Liver (tissue), 8 donors: ENCODE measurements at regions not wholly inside any gene's neighbourhood (a gene's known extent, or its start where the extent isn't known, plus 50 kb on each side); places are given as distances from the start of the nearest gene placed in this dataset.

Source experiments
- DNase-seq: peaks from one replicate; pipeline ENCODE4 v3.0.0-alpha.2; 2017; ENCODE audit warnings: low spot score
- H3K27ac ChIP-seq, 2 donors: one replicate each; pipeline ENCODE4 v1.7.0; 2013; ENCODE audit warnings: inconsistent platforms in 2 of 2, low read length in 2 of 2, control low read depth in 1 of 2, low read depth in 1 of 2, mild to moderate bottlenecking in 1 of 2
- H3K27me3 ChIP-seq, 4 donors: one replicate each; pipeline versions ENCODE4 v1.6.1 to v1.7.0; 2013; ENCODE audit warnings: low read length in 3 of 4, inconsistent platforms in 1 of 4, mild to moderate bottlenecking in 1 of 4, moderate library complexity in 1 of 4; ENCODE audit not compliant: control insufficient read depth in 4 of 4, insufficient read depth in 4 of 4
- H3K36me3 ChIP-seq, 4 donors: one replicate each; pipeline versions ENCODE4 v1.6.1 to v1.7.0; 2013; ENCODE audit warnings: low read length in 3 of 4, mild to moderate bottlenecking in 3 of 4, low read depth in 1 of 4, moderate library complexity in 1 of 4; ENCODE audit not compliant: control insufficient read depth in 4 of 4, insufficient read depth in 3 of 4
- H3K4me1 ChIP-seq, 4 donors: one replicate each; pipeline versions ENCODE4 v1.6.1 to v1.7.0; 2013; ENCODE audit warnings: low read length in 3 of 4, mild to moderate bottlenecking in 3 of 4, moderate library complexity in 1 of 4; ENCODE audit not compliant: control insufficient read depth in 4 of 4, insufficient read depth in 4 of 4
- H3K4me3 ChIP-seq, 3 donors: one replicate each; pipeline versions ENCODE4 v1.6.1 to v1.7.0; 2013; ENCODE audit warnings: low read length in 3 of 3, control low read depth in 1 of 3, low read depth in 1 of 3, mild to moderate bottlenecking in 1 of 3
- H3K9ac ChIP-seq, 2 donors: one replicate each; pipeline ENCODE4 v1.7.0; 2013; ENCODE audit warnings: low read length in 2 of 2, mild to moderate bottlenecking in 2 of 2, moderate library complexity in 2 of 2, control low read depth in 1 of 2, low read depth in 1 of 2
- H3K9me3 ChIP-seq, 4 donors: one replicate each; pipeline versions ENCODE4 v1.6.1 to v1.7.0; 2013; ENCODE audit warnings: low read length in 3 of 4; ENCODE audit not compliant: control insufficient read depth in 4 of 4
- ATF3 ChIP-seq: IDR thresholded peaks from 2 replicates; pipeline ENCODE4 v1.6.1; 2016; ENCODE audit warnings: antibody characterized with exemption
- CTCF ChIP-seq: fragments of 150-350 bp; IDR thresholded peaks from 2 replicates; pipeline ENCODE4 v1.5.1; 2017; ENCODE audit warnings: improper control_type of control experiment, low read depth, low read length; ENCODE audit not compliant: missing input control
- EGR1 ChIP-seq, 2 donors: IDR thresholded peaks; 2 replicates each; pipeline ENCODE4 v1.6.1; 2016 to 2018; ENCODE audit warnings: antibody characterized with exemption in 2 of 2, low read depth in 2 of 2
- FOXA1 ChIP-seq: IDR thresholded peaks from 2 replicates; pipeline ENCODE4 v1.6.1; 2016; ENCODE audit warnings: antibody characterized with exemption
- FOXA2 ChIP-seq: IDR thresholded peaks from 2 replicates; pipeline ENCODE4 v1.6.1; 2016; ENCODE audit warnings: antibody characterized with exemption
- HNF4A ChIP-seq, 2 donors: conservative IDR thresholded peaks; 2 replicates each; pipeline ENCODE4 v1.6.1; 2016; ENCODE audit warnings: antibody characterized with exemption in 2 of 2, mild to moderate bottlenecking in 2 of 2
- HNF4G ChIP-seq: IDR thresholded peaks from 2 replicates; pipeline ENCODE4 v1.6.1; 2016; ENCODE audit warnings: antibody characterized with exemption
- NR2F2 ChIP-seq: IDR thresholded peaks from 2 replicates; pipeline ENCODE4 v1.6.1; 2016; ENCODE audit warnings: antibody characterized with exemption
- REST ChIP-seq: IDR thresholded peaks from 2 replicates; pipeline ENCODE4 v1.6.1; 2016; ENCODE audit warnings: antibody characterized with exemption, mild to moderate bottlenecking
- RXRA ChIP-seq, 2 donors: IDR thresholded peaks; 2 replicates each; pipeline ENCODE4 v1.6.1; 2017 to 2018; ENCODE audit warnings: antibody characterized with exemption in 2 of 2, mild to moderate bottlenecking in 1 of 2
- SP1 ChIP-seq: IDR thresholded peaks from 2 replicates; pipeline ENCODE4 v1.6.1; 2018; ENCODE audit warnings: antibody characterized with exemption, mild to moderate bottlenecking
- TAF1 ChIP-seq: conservative IDR thresholded peaks from 2 replicates; pipeline ENCODE4 v1.6.1; 2016; ENCODE audit warnings: antibody characterized with exemption, mild to moderate bottlenecking
- ZBTB33 ChIP-seq: IDR thresholded peaks from 2 replicates; pipeline ENCODE4 v1.6.1; 2016; ENCODE audit warnings: antibody characterized with exemption
- WGBS: extraction: QIAGEN DNeasy Blood & Tissue Kit; methylation state at CpG from one replicate; pipeline ENCODE4 v1.1.7; 2013; 5-methylcytosine and 5-hydroxymethylcytosine counted together
- donor health status: healthy.
- donor health status: healthy.
- donor health status: healthy.
- donor health status: healthy.
- donor health status: healthy.

- H3K9me3 ChIP-seq: no peaks in the 10 kb centered on the region
- H3K27me3 ChIP-seq: no peaks in the 10 kb centered on the region
- H3K4me3 ChIP-seq: no peak overlapping the region
- H3K4me1 ChIP-seq: peaks cover 22 to 86% (median 73%) of the 10 kb centered on the region in 4 donors
- WGBS: 81% methylated on average over 23 of the region's 23 CpGs
- H3K27ac ChIP-seq: no peak overlapping the region
- no peak for TF ChIP-seq CTCF
- no peak for TF ChIP-seq ZBTB33
- TF ChIP-seq NR2F2: no peak
- TF ChIP-seq FOXA1: no peak
- no peak for TF ChIP-seq FOXA2
- no peak for TF ChIP-seq EGR1 (IDR thresholded peaks at IDR 0.05; ENCODE audit: low read depth in 2 of 2)
- no peak for TF ChIP-seq REST
- TF ChIP-seq ATF3: no peak
- no peak for TF ChIP-seq HNF4A (conservative IDR thresholded peaks at IDR 0.05)
- TF ChIP-seq TAF1: no peak
- no peak for TF ChIP-seq RXRA (IDR thresholded peaks at IDR 0.05)
- TF ChIP-seq HNF4G: no peak
- no peak overlapping the region for H3K9ac ChIP-seq
- no peak for DNase-seq
- no peaks in the 10 kb centered on the region for H3K36me3 ChIP-seq
Measured at GRCh38 chr16:85170590-85171003, 58.3 kb upstream of the CIBAR2 start.

- H3K27me3 ChIP-seq: no peaks in the 10 kb centered on the region
- peak overlapping the region; percentile 25 to 56 for H3K27ac ChIP-seq
- TF ChIP-seq SP1: no peak
- no peak for TF ChIP-seq FOXA1
- H3K9me3 ChIP-seq: no peaks in the 10 kb centered on the region
- peaks cover 22 to 86% (median 72%) of the 10 kb centered on the region in 4 donors for H3K4me1 ChIP-seq
- WGBS: 92% methylated on average over 44 of the region's 44 CpGs
- DNase-seq: no peak
- no peak overlapping the region for H3K4me3 ChIP-seq
- no peaks in the 10 kb centered on the region for H3K36me3 ChIP-seq
- H3K9ac ChIP-seq: no peak overlapping the region
Measured at GRCh38 chr16:85171004-85171758, 58.9 kb upstream of the CIBAR2 start.
